KMS-11 (cell line): ENCODE measurements at regions not wholly inside any gene's neighbourhood (a gene's known extent, or its start where the extent isn't known, plus 50 kb on each side); places are given as distances from the start of the nearest gene placed in this dataset.

Experiments
- H2AFZ ChIP-seq: fragments of 200-600 bp; sonication (generic); 2 replicates; pipeline ENCODE4 v1.6.1; 2016; ENCODE audit warnings: antibody characterized with exemption, mixed run types, low read depth
- H3K27ac ChIP-seq: fragments of 200-600 bp; sonication (generic); 2 replicates; pipeline ENCODE4 v1.6.1; 2016; ENCODE audit warnings: mild to moderate bottlenecking, mixed run types
- H3K27me3 ChIP-seq: fragments of 200-600 bp; sonication (generic); 2 replicates; pipeline ENCODE4 v1.6.1; 2017; ENCODE audit warnings: mild to moderate bottlenecking, low read depth, mixed run types, moderate library complexity; ENCODE audit not compliant: insufficient read depth
- H3K36me3 ChIP-seq: fragments of 200-600 bp; sonication (generic); 2 replicates; pipeline ENCODE4 v1.6.1; 2017; ENCODE audit warnings: mild to moderate bottlenecking, mixed run types; ENCODE audit not compliant: insufficient read depth
- H3K4me1 ChIP-seq: fragments of 200-600 bp; sonication (generic); 2 replicates; pipeline ENCODE4 v1.6.1; 2016; ENCODE audit warnings: mild to moderate bottlenecking, low read depth, mixed run types; ENCODE audit not compliant: poor library complexity, severe bottlenecking
- H3K4me2 ChIP-seq: fragments of 200-600 bp; sonication (generic); 2 replicates; pipeline ENCODE4 v1.7.0; 2016; ENCODE audit warnings: mild to moderate bottlenecking, mixed run types
- H3K4me3 ChIP-seq: fragments of 200-600 bp; sonication (generic); IDR thresholded peaks from 2 replicates; pipeline ENCODE4 v1.6.1; 2017; ENCODE audit warnings: low read depth, low read length, mixed read lengths; ENCODE audit not compliant: insufficient read depth
- H3K79me2 ChIP-seq: fragments of 200-600 bp; sonication (generic); 2 replicates; pipeline ENCODE4 v1.6.1; 2016; ENCODE audit warnings: low read depth, mixed run types; ENCODE audit not compliant: insufficient read depth
- H3K9ac ChIP-seq: fragments of 200-600 bp; sonication (generic); 2 replicates; pipeline ENCODE4 v1.6.1; 2016; ENCODE audit warnings: mild to moderate bottlenecking, mixed run types
- H4K20me1 ChIP-seq: fragments of 200-600 bp; sonication (generic); 2 replicates; pipeline ENCODE4 v1.6.1; 2016; ENCODE audit warnings: mild to moderate bottlenecking, mixed run types; ENCODE audit not compliant: insufficient read depth
- TF ChIP-seq, protein P1 (sequence below): fragments of 200-600 bp; sonication (generic); conservative IDR thresholded peaks from 2 replicates; pipeline ENCODE4 v1.6.1; 2017; ENCODE audit warnings: low read depth, mild to moderate bottlenecking, antibody characterized with exemption, low read length, moderate library complexity, mixed read lengths

DNA sequence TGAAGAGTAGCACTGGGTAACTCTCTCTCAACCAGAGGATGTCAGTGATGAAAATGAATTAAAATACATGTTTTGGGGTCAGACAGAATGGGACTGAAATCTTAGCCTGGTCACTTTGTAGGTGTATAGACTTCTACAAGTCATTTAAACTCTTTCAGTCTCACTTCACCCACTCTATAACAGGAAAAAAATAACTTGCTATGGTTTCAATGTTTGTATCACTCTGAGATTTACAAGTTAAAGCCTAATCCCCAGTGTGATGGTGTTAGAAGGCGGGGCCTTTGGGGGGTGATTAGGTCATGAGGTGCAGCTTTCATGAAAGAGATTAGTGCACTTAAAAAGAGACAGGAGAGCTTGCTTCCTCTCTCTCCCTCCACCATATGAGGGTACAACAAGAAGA is 134.8 kb downstream of the INHBA start:
- TF ChIP-seq, protein P1, sequence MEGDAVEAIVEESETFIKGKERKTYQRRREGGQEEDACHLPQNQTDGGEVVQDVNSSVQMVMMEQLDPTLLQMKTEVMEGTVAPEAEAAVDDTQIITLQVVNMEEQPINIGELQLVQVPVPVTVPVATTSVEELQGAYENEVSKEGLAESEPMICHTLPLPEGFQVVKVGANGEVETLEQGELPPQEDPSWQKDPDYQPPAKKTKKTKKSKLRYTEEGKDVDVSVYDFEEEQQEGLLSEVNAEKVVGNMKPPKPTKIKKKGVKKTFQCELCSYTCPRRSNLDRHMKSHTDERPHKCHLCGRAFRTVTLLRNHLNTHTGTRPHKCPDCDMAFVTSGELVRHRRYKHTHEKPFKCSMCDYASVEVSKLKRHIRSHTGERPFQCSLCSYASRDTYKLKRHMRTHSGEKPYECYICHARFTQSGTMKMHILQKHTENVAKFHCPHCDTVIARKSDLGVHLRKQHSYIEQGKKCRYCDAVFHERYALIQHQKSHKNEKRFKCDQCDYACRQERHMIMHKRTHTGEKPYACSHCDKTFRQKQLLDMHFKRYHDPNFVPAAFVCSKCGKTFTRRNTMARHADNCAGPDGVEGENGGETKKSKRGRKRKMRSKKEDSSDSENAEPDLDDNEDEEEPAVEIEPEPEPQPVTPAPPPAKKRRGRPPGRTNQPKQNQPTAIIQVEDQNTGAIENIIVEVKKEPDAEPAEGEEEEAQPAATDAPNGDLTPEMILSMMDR = no peak
- H2AFZ ChIP-seq = no peak overlapping the region
- H3K36me3 ChIP-seq = no peaks in the 10 kb centered on the region
- H3K79me2 ChIP-seq = no peaks in the 10 kb centered on the region
- no peaks in the 10 kb centered on the region for H4K20me1 ChIP-seq
- H3K4me1 ChIP-seq = no peaks in the 10 kb centered on the region
- no peak overlapping the region for H3K27ac ChIP-seq
- H3K4me2 ChIP-seq = no peak overlapping the region
- H3K4me3 ChIP-seq = no peak overlapping the region
- H3K9ac ChIP-seq = no peak overlapping the region
- no peaks in the 10 kb centered on the region for H3K27me3 ChIP-seq

DNA sequence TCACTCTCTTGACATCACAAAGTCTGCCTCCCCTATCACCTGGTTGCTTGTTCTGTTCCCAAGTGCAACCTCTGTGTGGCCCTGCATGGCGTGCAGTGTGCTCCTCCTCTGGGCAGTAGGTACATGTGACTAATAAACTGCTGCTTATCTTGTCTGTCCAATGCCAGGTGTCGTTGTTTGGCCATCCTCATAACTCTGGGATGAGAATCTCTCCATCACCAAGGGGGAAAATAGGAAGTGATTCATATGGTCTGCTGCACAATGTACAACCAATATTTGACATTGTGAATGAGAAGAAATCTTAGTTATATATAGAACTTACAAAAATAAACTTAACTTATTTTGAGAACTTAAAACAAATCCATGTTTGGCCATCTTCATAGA is 135.2 kb downstream of the INHBA start:
- Histone ChIP-seq H3K9ac (no peak overlapping the region), H4K20me1 (no peaks in the 10 kb centered on the region), H3K4me3 (no peak overlapping the region), H3K4me1 (no peaks in the 10 kb centered on the region), H3K27me3 (no peaks in the 10 kb centered on the region), H2AFZ (no peak overlapping the region), H3K4me2 (no peak overlapping the region), H3K36me3 (no peaks in the 10 kb centered on the region), H3K79me2 (no peaks in the 10 kb centered on the region), H3K27ac (no peak overlapping the region)
- TF ChIP-seq, protein P1 = no peak

DNA sequence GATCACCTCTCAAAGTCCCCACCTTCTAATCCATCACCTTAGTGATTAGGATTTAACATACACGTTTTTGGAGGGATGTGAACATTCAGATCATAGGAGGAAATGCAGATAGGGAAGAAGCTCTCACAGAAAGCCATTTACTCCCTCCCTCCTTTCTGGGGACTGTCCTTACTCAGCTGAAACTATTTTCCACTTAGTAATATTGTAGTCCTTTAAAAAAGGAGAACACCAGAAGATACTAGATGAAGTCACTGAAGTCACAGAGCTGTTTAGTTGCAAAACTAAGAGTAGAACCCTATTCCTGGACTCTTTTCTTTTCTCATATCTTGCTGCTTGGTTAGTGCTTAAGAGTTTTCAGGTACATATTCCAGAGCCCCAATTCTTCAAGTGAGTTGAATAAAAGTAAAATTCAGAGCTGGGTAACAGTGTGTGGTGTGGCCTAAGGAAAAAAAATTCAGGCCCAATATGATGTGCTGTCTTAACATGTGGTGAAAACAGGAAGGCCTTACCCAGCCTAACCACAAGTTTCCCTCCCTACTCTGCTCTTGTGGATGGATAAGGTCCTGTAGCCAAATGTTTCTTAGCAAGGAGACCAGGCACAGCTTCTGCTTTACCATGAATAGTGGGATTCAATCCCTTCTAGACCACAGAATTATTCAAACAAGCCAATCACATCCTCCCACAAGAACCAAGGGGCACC is 135.7 kb downstream of the INHBA start:
- Histone ChIP-seq H3K27ac (no peak overlapping the region), H3K4me3 (no peak overlapping the region), H3K27me3 (no peaks in the 10 kb centered on the region), H3K36me3 (no peaks in the 10 kb centered on the region), H2AFZ (no peak overlapping the region), H3K4me1 (no peaks in the 10 kb centered on the region), H3K9ac (no peak overlapping the region), H3K79me2 (no peaks in the 10 kb centered on the region), H3K4me2 (no peak overlapping the region), H4K20me1 (no peaks in the 10 kb centered on the region)
- TF ChIP-seq, protein P1 = no peak

DNA sequence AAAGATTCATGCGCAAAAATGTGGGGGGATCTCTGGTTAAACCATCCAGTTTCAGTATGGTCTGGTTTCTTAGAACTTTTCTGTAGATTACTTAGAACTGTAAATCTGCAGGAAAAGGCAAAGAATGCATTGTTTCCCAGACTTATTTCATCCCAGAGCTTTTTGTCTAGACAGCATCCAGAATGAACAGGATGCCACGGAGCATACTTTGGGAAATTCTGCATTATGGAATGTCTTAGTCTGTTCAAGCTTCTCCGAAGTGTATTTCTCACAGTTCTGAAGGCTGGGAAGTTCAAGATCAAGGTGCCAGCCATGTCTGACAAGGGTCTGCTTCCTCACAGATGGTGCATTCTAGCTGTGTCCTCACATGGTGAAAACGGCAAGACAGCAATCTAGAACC is 136.3 kb downstream of the INHBA start:
- TF ChIP-seq, protein P1 = no peak
- no peak overlapping the region for H3K27ac ChIP-seq
- H3K4me2 ChIP-seq = no peak overlapping the region
- no peaks in the 10 kb centered on the region for H3K36me3 ChIP-seq
- no peaks in the 10 kb centered on the region for H3K79me2 ChIP-seq
- H2AFZ ChIP-seq = no peak overlapping the region
- H3K9ac ChIP-seq = no peak overlapping the region
- no peaks in the 10 kb centered on the region for H4K20me1 ChIP-seq
- H3K4me1 ChIP-seq = no peaks in the 10 kb centered on the region
- no peak overlapping the region for H3K4me3 ChIP-seq
- H3K27me3 ChIP-seq = no peaks in the 10 kb centered on the region
